ENCODE measurements at regions not wholly inside any gene's neighbourhood (a gene's known extent, or its start where the extent isn't known, plus 50 kb on each side); places are given as distances from the start of the nearest gene placed in this dataset.

- TF ChIP-seq, protein P1, sequence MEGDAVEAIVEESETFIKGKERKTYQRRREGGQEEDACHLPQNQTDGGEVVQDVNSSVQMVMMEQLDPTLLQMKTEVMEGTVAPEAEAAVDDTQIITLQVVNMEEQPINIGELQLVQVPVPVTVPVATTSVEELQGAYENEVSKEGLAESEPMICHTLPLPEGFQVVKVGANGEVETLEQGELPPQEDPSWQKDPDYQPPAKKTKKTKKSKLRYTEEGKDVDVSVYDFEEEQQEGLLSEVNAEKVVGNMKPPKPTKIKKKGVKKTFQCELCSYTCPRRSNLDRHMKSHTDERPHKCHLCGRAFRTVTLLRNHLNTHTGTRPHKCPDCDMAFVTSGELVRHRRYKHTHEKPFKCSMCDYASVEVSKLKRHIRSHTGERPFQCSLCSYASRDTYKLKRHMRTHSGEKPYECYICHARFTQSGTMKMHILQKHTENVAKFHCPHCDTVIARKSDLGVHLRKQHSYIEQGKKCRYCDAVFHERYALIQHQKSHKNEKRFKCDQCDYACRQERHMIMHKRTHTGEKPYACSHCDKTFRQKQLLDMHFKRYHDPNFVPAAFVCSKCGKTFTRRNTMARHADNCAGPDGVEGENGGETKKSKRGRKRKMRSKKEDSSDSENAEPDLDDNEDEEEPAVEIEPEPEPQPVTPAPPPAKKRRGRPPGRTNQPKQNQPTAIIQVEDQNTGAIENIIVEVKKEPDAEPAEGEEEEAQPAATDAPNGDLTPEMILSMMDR (IDR thresholded peaks at IDR 0.05), result no peak
- TF ChIP-seq POLR2A (IDR thresholded peaks at IDR 0.05), result no peak
- TF ChIP-seq POLR2AphosphoS5 (IDR thresholded peaks at IDR 0.05), result no peak
Observed at GRCh38 chr13:109859216-109859835, 72.9 kb upstream of the IRS2 start.
